ENCODE measurements at regions not wholly inside any gene's neighbourhood (a gene's known extent, or its start where the extent isn't known, plus 50 kb on each side); places are given as distances from the start of the nearest gene placed in this dataset.
"Not testable (repeated sequence)": the region's sequence is repeated elsewhere in the genome, so short reads cannot be mapped to it uniquely, and the experiment has no call there.

GRCh38 chr2:192555740-192556139, 361.0 kb upstream of the TMEFF2 start:
- H3K4me3 ChIP-seq (ENCODE audit: low read depth, low read length), result no peak overlapping the region
- no peak for TF ChIP-seq CTCF (IDR thresholded peaks at IDR 0.05; ENCODE audit: borderline replicate concordance, insufficient read depth, low read depth, low read length)

- TF ChIP-seq CTCF (IDR thresholded peaks at IDR 0.05; ENCODE audit: borderline replicate concordance, insufficient read depth, low read depth, low read length), result no peak
- H3K4me3 ChIP-seq (ENCODE audit: low read depth, low read length), result no peak overlapping the region
Observed at GRCh38 chr2:192551760-192552159, 357.0 kb upstream of the TMEFF2 start.

GRCh38 chr2:192546565-192546964, 351.8 kb upstream of the TMEFF2 start:
- H3K4me3 ChIP-seq (ENCODE audit: low read depth, low read length), result no peak overlapping the region
- TF ChIP-seq CTCF (IDR thresholded peaks at IDR 0.05; ENCODE audit: borderline replicate concordance, insufficient read depth, low read depth, low read length), result no peak

- H3K4me3 ChIP-seq (ENCODE audit: low read depth, low read length), result no peak overlapping the region
- TF ChIP-seq CTCF (IDR thresholded peaks at IDR 0.05; ENCODE audit: borderline replicate concordance, insufficient read depth, low read depth, low read length), result no peak
Observed at GRCh38 chr2:192544371-192544955, 349.7 kb upstream of the TMEFF2 start.

- H3K4me3 ChIP-seq (ENCODE audit: low read depth, low read length), result not testable (repeated sequence)
Observed at GRCh38 chr2:192542148-192543066, 347.7 kb upstream of the TMEFF2 start.

- no peak for TF ChIP-seq CTCF (IDR thresholded peaks at IDR 0.05; ENCODE audit: borderline replicate concordance, insufficient read depth, low read depth, low read length)
- no peak overlapping the region for H3K4me3 ChIP-seq (ENCODE audit: low read depth, low read length)
Observed at GRCh38 chr2:192539306-192539705, 344.6 kb upstream of the TMEFF2 start.

- no peak overlapping the region for H3K4me3 ChIP-seq (ENCODE audit: low read depth, low read length)
- no peak for TF ChIP-seq CTCF (IDR thresholded peaks at IDR 0.05; ENCODE audit: borderline replicate concordance, insufficient read depth, low read depth, low read length)
Observed at GRCh38 chr2:192536922-192537624, 342.3 kb upstream of the TMEFF2 start.
